ENCODE measurements at regions not wholly inside any gene's neighbourhood (a gene's known extent, or its start where the extent isn't known, plus 50 kb on each side); places are given as distances from the start of the nearest gene placed in this dataset.
A peak's percentile ranks its signal among the peaks of the same experiment; 100 is the strongest.

DNA sequence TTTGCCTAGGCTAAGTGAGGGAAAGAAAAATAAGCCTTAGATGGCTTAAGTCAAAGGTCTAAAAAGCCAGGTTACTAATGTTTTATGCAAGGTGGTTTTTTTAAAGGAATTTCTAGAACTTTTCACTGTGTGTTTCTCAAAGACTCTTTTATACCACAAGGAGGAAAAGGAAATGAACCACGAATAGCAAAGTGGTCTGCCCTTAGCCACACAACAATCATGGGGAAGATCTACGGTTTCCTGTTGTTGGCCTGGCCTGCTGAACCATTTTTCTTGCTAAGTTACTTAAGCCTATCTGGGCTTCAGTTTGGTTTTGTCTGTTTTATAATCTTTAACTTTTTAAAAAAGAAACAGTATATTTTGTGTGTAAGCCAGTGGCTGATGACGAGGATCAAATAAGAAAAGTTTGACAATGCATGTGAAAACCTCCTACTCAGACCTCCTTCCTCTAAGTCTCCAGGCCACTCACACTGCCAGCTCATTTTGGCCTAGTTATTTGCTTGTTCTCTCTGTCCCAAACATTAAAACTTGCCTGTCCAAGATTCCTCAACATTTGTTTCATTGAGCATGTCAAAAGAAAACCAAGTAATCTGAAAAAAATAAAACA is 56.7 kb upstream of the COL25A1 start:
- TF ChIP-seq CTCF (IDR thresholded peaks at IDR 0.05; ENCODE audit: unreplicated experiment): no peak
- Mint-ChIP-seq H3K36me3 (ENCODE audit: low read depth, unreplicated experiment) (no peaks in the 10 kb centered on the region), H3K9me3 (ENCODE audit: unreplicated experiment) (no peaks in the 10 kb centered on the region), H3K27me3 (ENCODE audit: unreplicated experiment) (no peaks in the 10 kb centered on the region), H3K4me1 (ENCODE audit: unreplicated experiment) (peaks cover 16% of the 10 kb centered on the region), H3K4me3 (ENCODE audit: unreplicated experiment) (no peak overlapping the region), H3K27ac (ENCODE audit: unreplicated experiment) (peak overlapping the region; percentile 5)
- DNase-seq (ENCODE audit: low spot score): no peak

GRCh38 chr4:109355835-109356234 is 53.4 kb upstream of the COL25A1 start:
- Mint-ChIP-seq H3K27ac (ENCODE audit: unreplicated experiment) (no peak overlapping the region), H3K4me1 (ENCODE audit: unreplicated experiment) (peaks cover 14% of the 10 kb centered on the region), H3K9me3 (ENCODE audit: unreplicated experiment) (no peaks in the 10 kb centered on the region), H3K36me3 (ENCODE audit: low read depth, unreplicated experiment) (no peaks in the 10 kb centered on the region), H3K27me3 (ENCODE audit: unreplicated experiment) (no peaks in the 10 kb centered on the region), H3K4me3 (ENCODE audit: unreplicated experiment) (no peak overlapping the region)
- no peak for DNase-seq (ENCODE audit: low spot score)
- TF ChIP-seq CTCF (IDR thresholded peaks at IDR 0.05; ENCODE audit: unreplicated experiment): no peak

GRCh38 chr4:109352941-109353340 is 50.5 kb upstream of the COL25A1 start:
- Mint-ChIP-seq H3K36me3 (ENCODE audit: low read depth, unreplicated experiment) (no peaks in the 10 kb centered on the region), H3K4me1 (ENCODE audit: unreplicated experiment) (peaks cover 3% of the 10 kb centered on the region), H3K27ac (ENCODE audit: unreplicated experiment) (no peak overlapping the region), H3K4me3 (ENCODE audit: unreplicated experiment) (no peak overlapping the region), H3K27me3 (ENCODE audit: unreplicated experiment) (no peaks in the 10 kb centered on the region), H3K9me3 (ENCODE audit: unreplicated experiment) (no peaks in the 10 kb centered on the region)
- no peak for TF ChIP-seq CTCF (IDR thresholded peaks at IDR 0.05; ENCODE audit: unreplicated experiment)
- no peak for DNase-seq (ENCODE audit: low spot score)
